ENCODE measurements at regions not wholly inside any gene's neighbourhood (a gene's known extent, or its start where the extent isn't known, plus 50 kb on each side); places are given as distances from the start of the nearest gene placed in this dataset.

DNA sequence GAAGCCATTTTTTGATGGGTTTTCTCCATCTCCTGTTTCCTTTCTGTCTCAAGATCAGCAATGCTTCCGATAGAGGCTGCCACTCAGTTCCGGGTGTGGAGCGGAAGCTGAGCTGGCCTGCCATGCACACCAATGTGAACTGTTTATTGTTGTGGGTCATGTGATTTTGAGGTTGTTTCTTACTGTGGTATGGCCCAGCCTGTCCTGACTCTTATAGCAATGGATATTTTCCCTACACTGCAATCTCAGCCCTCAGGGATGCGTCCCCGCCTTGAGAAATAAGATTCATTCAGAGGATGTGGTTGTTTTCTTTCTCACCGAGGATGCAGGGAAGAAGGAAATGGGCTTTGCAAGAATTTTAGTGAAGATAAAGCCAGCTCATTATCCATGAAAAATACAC, 134.7 kb downstream of the PFKFB3 start:
- no peak overlapping the region for H3K27ac Mint-ChIP-seq
- no peak overlapping the region for H3K4me3 Mint-ChIP-seq
- H3K9me3 Mint-ChIP-seq: peaks cover 21% of the 10 kb centered on the region
- peaks cover 20% of the 10 kb centered on the region for H3K36me3 Mint-ChIP-seq
- ChIA-PET CTCF (no interaction called here), POLR2A (no interaction called here)
- no peaks in the 10 kb centered on the region for H3K4me1 Mint-ChIP-seq
- TF ChIP-seq NFATC4 (CRISPR knock-in tag; IDR thresholded peaks at IDR 0.05) (no peak), TEAD1 (CRISPR knock-in tag; IDR thresholded peaks at IDR 0.05) (no peak), GTF2I (CRISPR knock-in tag; conservative IDR thresholded peaks at IDR 0.05) (no peak), ZBTB21 (CRISPR knock-in tag; IDR thresholded peaks at IDR 0.05; ENCODE audit: borderline replicate concordance) (no peak), NFE2L1 (CRISPR knock-in tag; IDR thresholded peaks at IDR 0.05) (no peak), E2F4 (CRISPR knock-in tag; IDR thresholded peaks at IDR 0.05; ENCODE audit: borderline replicate concordance, low read depth) (no peak), HMGA2 (CRISPR knock-in tag; IDR thresholded peaks at IDR 0.05) (no peak), ATF1 (CRISPR knock-in tag; IDR thresholded peaks at IDR 0.05) (no peak), GABPB1 (CRISPR knock-in tag; IDR thresholded peaks at IDR 0.05) (no peak), TP53 (CRISPR knock-in tag; IDR thresholded peaks at IDR 0.05) (no peak), TEAD4 (CRISPR knock-in tag; IDR thresholded peaks at IDR 0.05) (no peak), NR1H2 (CRISPR knock-in tag; IDR thresholded peaks at IDR 0.05) (no peak), ZNF423 (CRISPR knock-in tag; IDR thresholded peaks at IDR 0.05) (no peak)
- TF ChIP-seq, protein P1, sequence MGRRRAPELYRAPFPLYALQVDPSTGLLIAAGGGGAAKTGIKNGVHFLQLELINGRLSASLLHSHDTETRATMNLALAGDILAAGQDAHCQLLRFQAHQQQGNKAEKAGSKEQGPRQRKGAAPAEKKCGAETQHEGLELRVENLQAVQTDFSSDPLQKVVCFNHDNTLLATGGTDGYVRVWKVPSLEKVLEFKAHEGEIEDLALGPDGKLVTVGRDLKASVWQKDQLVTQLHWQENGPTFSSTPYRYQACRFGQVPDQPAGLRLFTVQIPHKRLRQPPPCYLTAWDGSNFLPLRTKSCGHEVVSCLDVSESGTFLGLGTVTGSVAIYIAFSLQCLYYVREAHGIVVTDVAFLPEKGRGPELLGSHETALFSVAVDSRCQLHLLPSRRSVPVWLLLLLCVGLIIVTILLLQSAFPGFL (CRISPR knock-in tag; IDR thresholded peaks at IDR 0.05; ENCODE audit: borderline replicate concordance): no peak
- TF ChIP-seq, protein P2, sequence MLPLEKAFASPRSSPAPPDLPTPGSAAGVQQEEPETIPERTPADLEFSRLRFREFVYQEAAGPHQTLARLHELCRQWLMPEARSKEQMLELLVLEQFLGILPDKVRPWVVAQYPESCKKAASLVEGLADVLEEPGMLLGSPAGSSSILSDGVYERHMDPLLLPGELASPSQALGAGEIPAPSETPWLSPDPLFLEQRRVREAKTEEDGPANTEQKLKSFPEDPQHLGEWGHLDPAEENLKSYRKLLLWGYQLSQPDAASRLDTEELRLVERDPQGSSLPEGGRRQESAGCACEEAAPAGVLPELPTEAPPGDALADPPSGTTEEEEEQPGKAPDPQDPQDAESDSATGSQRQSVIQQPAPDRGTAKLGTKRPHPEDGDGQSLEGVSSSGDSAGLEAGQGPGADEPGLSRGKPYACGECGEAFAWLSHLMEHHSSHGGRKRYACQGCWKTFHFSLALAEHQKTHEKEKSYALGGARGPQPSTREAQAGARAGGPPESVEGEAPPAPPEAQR (CRISPR knock-in tag; IDR thresholded peaks at IDR 0.05): no peak
- TF ChIP-seq, protein P3, sequence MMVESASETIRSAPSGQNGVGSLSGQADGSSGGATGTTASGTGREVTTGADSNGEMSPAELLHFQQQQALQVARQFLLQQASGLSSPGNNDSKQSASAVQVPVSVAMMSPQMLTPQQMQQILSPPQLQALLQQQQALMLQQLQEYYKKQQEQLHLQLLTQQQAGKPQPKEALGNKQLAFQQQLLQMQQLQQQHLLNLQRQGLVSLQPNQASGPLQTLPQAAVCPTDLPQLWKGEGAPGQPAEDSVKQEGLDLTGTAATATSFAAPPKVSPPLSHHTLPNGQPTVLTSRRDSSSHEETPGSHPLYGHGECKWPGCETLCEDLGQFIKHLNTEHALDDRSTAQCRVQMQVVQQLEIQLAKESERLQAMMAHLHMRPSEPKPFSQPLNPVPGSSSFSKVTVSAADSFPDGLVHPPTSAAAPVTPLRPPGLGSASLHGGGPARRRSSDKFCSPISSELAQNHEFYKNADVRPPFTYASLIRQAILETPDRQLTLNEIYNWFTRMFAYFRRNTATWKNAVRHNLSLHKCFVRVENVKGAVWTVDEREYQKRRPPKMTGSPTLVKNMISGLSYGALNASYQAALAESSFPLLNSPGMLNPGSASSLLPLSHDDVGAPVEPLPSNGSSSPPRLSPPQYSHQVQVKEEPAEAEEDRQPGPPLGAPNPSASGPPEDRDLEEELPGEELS (CRISPR knock-in tag; IDR thresholded peaks at IDR 0.05): no peak
- no peak for DNase-seq (ENCODE audit: low spot score)
- ATAC-seq: no peak
- peaks cover 6% of the 10 kb centered on the region; the same call in 1 of the 2 replicates for H3K27me3 Mint-ChIP-seq (ENCODE audit: low read depth)

- Mint-ChIP-seq H3K36me3 (peaks cover 10% of the 10 kb centered on the region), H3K9me3 (peaks cover 11% of the 10 kb centered on the region), H3K4me1 (no peaks in the 10 kb centered on the region), H3K4me3 (no peak overlapping the region), H3K27ac (no peak overlapping the region), H3K27me3 (ENCODE audit: low read depth) (peaks cover 3% of the 10 kb centered on the region; the same call in 1 of the 2 replicates)
- POLR2A ChIA-PET: interaction anchor here (0.5 kb wide), 1 partner anchor 8 kb away, joined by 6 read pairs; no protein-coding TSS in a partner anchor
- no peak for ATAC-seq
- no peak for DNase-seq (ENCODE audit: low spot score)
- TF ChIP-seq NR2C2 (CRISPR knock-in tag; IDR thresholded peaks at IDR 0.05) (no peak), ESRRA (CRISPR knock-in tag; IDR thresholded peaks at IDR 0.05; ENCODE audit: borderline replicate concordance) (no peak), ETV6 (CRISPR knock-in tag; IDR thresholded peaks at IDR 0.05) (no peak), FOXJ3 (CRISPR knock-in tag; IDR thresholded peaks at IDR 0.05; ENCODE audit: borderline replicate concordance) (no peak), ZBTB21 (CRISPR knock-in tag; IDR thresholded peaks at IDR 0.05; ENCODE audit: borderline replicate concordance) (no peak), SOX15 (CRISPR knock-in tag; IDR thresholded peaks at IDR 0.05) (no peak), RORB (CRISPR knock-in tag; IDR thresholded peaks at IDR 0.05) (no peak), TEAD4 (CRISPR knock-in tag; IDR thresholded peaks at IDR 0.05) (no peak), HMGA2 (CRISPR knock-in tag; IDR thresholded peaks at IDR 0.05) (no peak)
- TF ChIP-seq, protein P4, sequence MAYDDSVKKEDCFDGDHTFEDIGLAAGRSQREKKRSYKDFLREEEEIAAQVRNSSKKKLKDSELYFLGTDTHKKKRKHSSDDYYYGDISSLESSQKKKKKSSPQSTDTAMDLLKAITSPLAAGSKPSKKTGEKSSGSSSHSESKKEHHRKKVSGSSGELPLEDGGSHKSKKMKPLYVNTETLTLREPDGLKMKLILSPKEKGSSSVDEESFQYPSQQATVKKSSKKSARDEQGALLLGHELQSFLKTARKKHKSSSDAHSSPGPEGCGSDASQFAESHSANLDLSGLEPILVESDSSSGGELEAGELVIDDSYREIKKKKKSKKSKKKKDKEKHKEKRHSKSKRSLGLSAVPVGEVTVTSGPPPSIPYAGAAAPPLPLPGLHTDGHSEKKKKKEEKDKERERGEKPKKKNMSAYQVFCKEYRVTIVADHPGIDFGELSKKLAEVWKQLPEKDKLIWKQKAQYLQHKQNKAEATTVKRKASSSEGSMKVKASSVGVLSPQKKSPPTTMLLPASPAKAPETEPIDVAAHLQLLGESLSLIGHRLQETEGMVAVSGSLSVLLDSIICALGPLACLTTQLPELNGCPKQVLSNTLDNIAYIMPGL (CRISPR knock-in tag; IDR thresholded peaks at IDR 0.05): no peak
- TF ChIP-seq, protein P5, sequence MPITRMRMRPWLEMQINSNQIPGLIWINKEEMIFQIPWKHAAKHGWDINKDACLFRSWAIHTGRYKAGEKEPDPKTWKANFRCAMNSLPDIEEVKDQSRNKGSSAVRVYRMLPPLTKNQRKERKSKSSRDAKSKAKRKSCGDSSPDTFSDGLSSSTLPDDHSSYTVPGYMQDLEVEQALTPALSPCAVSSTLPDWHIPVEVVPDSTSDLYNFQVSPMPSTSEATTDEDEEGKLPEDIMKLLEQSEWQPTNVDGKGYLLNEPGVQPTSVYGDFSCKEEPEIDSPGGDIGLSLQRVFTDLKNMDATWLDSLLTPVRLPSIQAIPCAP (CRISPR knock-in tag; IDR thresholded peaks at IDR 0.05): no peak
- TF ChIP-seq, protein P6, sequence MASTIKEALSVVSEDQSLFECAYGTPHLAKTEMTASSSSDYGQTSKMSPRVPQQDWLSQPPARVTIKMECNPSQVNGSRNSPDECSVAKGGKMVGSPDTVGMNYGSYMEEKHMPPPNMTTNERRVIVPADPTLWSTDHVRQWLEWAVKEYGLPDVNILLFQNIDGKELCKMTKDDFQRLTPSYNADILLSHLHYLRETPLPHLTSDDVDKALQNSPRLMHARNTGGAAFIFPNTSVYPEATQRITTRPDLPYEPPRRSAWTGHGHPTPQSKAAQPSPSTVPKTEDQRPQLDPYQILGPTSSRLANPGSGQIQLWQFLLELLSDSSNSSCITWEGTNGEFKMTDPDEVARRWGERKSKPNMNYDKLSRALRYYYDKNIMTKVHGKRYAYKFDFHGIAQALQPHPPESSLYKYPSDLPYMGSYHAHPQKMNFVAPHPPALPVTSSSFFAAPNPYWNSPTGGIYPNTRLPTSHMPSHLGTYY (CRISPR knock-in tag; IDR thresholded peaks at IDR 0.05): no peak
- TF ChIP-seq, protein P1 (CRISPR knock-in tag; IDR thresholded peaks at IDR 0.05; ENCODE audit: borderline replicate concordance): no peak
- CTCF ChIA-PET: no interaction called here
Measured at GRCh38 chr10:6338361-6338760, 135.6 kb downstream of the PFKFB3 start.
